H1 (cell line): ENCODE measurements at regions not wholly inside any gene's neighbourhood (a gene's known extent, or its start where the extent isn't known, plus 50 kb on each side); places are given as distances from the start of the nearest gene placed in this dataset.

Experiments
- CTCF ChIA-PET: fragments of 300-600 bp; sonication (Branson Sonifier 250); formaldehyde crosslinking; loops from one replicate; lab custom pipeline; 2021; ENCODE audit not compliant: partially characterized antibody; lab: Charles Lee
- POLR2A ChIA-PET: fragments of 300-600 bp; sonication (Branson Sonifier 250); formaldehyde crosslinking; loops from one replicate; lab custom pipeline; 2021; ENCODE audit warnings: inconsistent platforms; ENCODE audit not compliant: partially characterized antibody; lab: Charles Lee
- DNase-seq, 2 experiments: peaks; one replicate each; pipeline versions ENCODE4 v3.0.0 to v3.0.0-alpha.2; 2010 to 2022; ENCODE audit warnings: low spot score in 2 of 2, low read depth in 1 of 2, mixed read lengths in 1 of 2
- FAIRE-seq: peaks from 2 replicates; lab custom pipeline; 2011; peaks lifted over from hg19 to GRCh38; lab: Jason Lieb, UNC
- H2AFZ ChIP-seq: 2 replicates; pipeline ENCODE4 v1.8.1; 2012; ENCODE audit warnings: low read length, inconsistent platforms
- H2AK5ac ChIP-seq: 2 replicates; pipeline ENCODE4 v1.6.1; 2013; ENCODE audit warnings: low read depth, low read length
- H2BK120ac ChIP-seq: replicated peaks from 2 replicates; pipeline ENCODE3; 2013; ENCODE audit warnings: low read depth, low read length, inconsistent platforms
- H2BK12ac ChIP-seq: 2 replicates; pipeline ENCODE4 v1.6.1; 2013; ENCODE audit warnings: low read depth, low read length
- H2BK15ac ChIP-seq: 2 replicates; pipeline ENCODE4 v1.6.1; 2013; ENCODE audit warnings: low read length
- H2BK20ac ChIP-seq: 2 replicates; pipeline ENCODE4 v1.6.1; 2013; ENCODE audit warnings: low read length
- H2BK5ac ChIP-seq: 2 replicates; pipeline ENCODE4 v1.6.1; 2013; ENCODE audit warnings: low read depth, low read length
- H3K14ac ChIP-seq: 2 replicates; pipeline ENCODE4 v1.6.1; 2013; ENCODE audit warnings: inconsistent platforms; ENCODE audit not compliant: insufficient read length
- H3K18ac ChIP-seq: 2 replicates; pipeline ENCODE4 v1.6.1; 2013; ENCODE audit warnings: low read length; ENCODE audit errors: extremely low read depth
- H3K23ac ChIP-seq: 2 replicates; pipeline ENCODE4 v1.6.1; 2013; ENCODE audit warnings: inconsistent platforms; ENCODE audit not compliant: insufficient read length
- H3K23me2 ChIP-seq: 2 replicates; pipeline ENCODE4 v1.6.1; 2013; ENCODE audit warnings: low read depth, low read length
- H3K27ac ChIP-seq: 2 replicates; pipeline ENCODE4 v1.6.1; 2011; ENCODE audit warnings: low read depth, low read length, inconsistent platforms
- H3K27me3 ChIP-seq, 4 experiments: replicated peaks in 1 of 4; 1 replicate in 1 of 4; 2 replicates in 3 of 4; pipeline versions ENCODE4 v1.6.1 to v1.8.1; 2011 to 2013; ENCODE audit warnings: low read length in 3 of 4, mild to moderate bottlenecking in 3 of 4, inconsistent platforms in 2 of 4, mixed read lengths in 2 of 4, moderate library complexity in 1 of 4; ENCODE audit not compliant: control insufficient read depth in 3 of 4, insufficient read depth in 3 of 4; ENCODE audit errors: extremely low read depth in 1 of 4
- H3K36me3 ChIP-seq, 4 experiments: 2 replicates each; pipeline versions ENCODE4 v1.6.1 to v1.8.1; 2011 to 2013; ENCODE audit warnings: mild to moderate bottlenecking in 4 of 4, low read length in 3 of 4, moderate library complexity in 2 of 4, control low read depth in 1 of 4, inconsistent platforms in 1 of 4; ENCODE audit not compliant: insufficient read depth in 4 of 4, control insufficient read depth in 2 of 4
- H3K4ac ChIP-seq: replicated peaks from 2 replicates; pipeline ENCODE3; 2013; ENCODE audit warnings: low read length, low read depth, mixed read lengths, inconsistent platforms; ENCODE audit not compliant: insufficient read length
- H3K4me1 ChIP-seq, 4 experiments: replicated peaks in 1 of 4; 1 replicate in 1 of 4; 2 replicates in 3 of 4; pipeline versions ENCODE4 v1.6.1 to v1.8.1; 2011 to 2013; ENCODE audit warnings: low read length in 3 of 4, inconsistent platforms in 2 of 4, mixed read lengths in 1 of 4; ENCODE audit not compliant: insufficient read depth in 4 of 4, control insufficient read depth in 3 of 4
- H3K4me2 ChIP-seq, 2 experiments: 2 replicates each; pipeline versions ENCODE4 v1.6.1 to v1.8.1; 2011 to 2013; ENCODE audit warnings: low read depth in 2 of 2, low read length in 2 of 2, control low read depth in 1 of 2, inconsistent platforms in 1 of 2, mild to moderate bottlenecking in 1 of 2; ENCODE audit not compliant: insufficient read depth in 1 of 2
- H3K4me3 ChIP-seq, 4 experiments: fragments of 200-600, 300-600 bp in 1 of 4; sonication (generic), shearing (Covaris generic), sonication (Bioruptor Twin) in 1 of 4; 2 replicates each; pipeline versions ENCODE4 v1.5.1 to v1.8.1; 2011 to 2016; ENCODE audit warnings: low read length in 4 of 4, low read depth in 3 of 4, control low read depth in 2 of 4, inconsistent platforms in 2 of 4, mild to moderate bottlenecking in 2 of 4, mixed read lengths in 1 of 4, moderate library complexity in 1 of 4; ENCODE audit not compliant: insufficient read depth in 2 of 4; ENCODE audit errors: extremely low read depth in 1 of 4
- H3K56ac ChIP-seq: replicated peaks from 2 replicates; pipeline ENCODE3; 2013; ENCODE audit warnings: low read depth, mild to moderate bottlenecking, mixed read lengths, low read length, inconsistent platforms; ENCODE audit not compliant: insufficient read length
- H3K79me1 ChIP-seq: 2 replicates; pipeline ENCODE4 v1.6.1; 2013; ENCODE audit warnings: low read depth, low read length, control low read depth
- H3K79me2 ChIP-seq, 2 experiments: 2 replicates each; pipeline versions ENCODE4 v1.6.1 to v1.8.1; 2012 to 2013; ENCODE audit warnings: low read length in 2 of 2, mild to moderate bottlenecking in 2 of 2, inconsistent platforms in 1 of 2; ENCODE audit not compliant: insufficient read depth in 2 of 2, control insufficient read depth in 1 of 2
- H3K9ac ChIP-seq, 4 experiments: replicated peaks in 1 of 4; 1 replicate in 1 of 4; 2 replicates in 3 of 4; pipeline versions ENCODE4 v1.6.1 to v1.8.1; 2011 to 2013; ENCODE audit warnings: low read depth in 3 of 4, low read length in 3 of 4, control low read depth in 2 of 4, mild to moderate bottlenecking in 2 of 4, moderate library complexity in 2 of 4, inconsistent platforms in 1 of 4; ENCODE audit errors: extremely low read depth in 1 of 4
- H3K9me3 ChIP-seq, 2 experiments: 2 replicates each; pipeline versions ENCODE4 v1.6.1 to v1.8.1; 2012 to 2013; ENCODE audit warnings: mild to moderate bottlenecking in 2 of 2, moderate library complexity in 2 of 2, control low read depth in 1 of 2, inconsistent platforms in 1 of 2, low read depth in 1 of 2, low read length in 1 of 2, mixed read lengths in 1 of 2; ENCODE audit not compliant: insufficient read depth in 2 of 2
- H4K20me1 ChIP-seq, 2 experiments: replicated peaks in 1 of 2; 2 replicates each; pipeline versions ENCODE3 to v1.8.1; 2011 to 2013; ENCODE audit warnings: inconsistent platforms in 2 of 2, low read length in 2 of 2, mild to moderate bottlenecking in 1 of 2; ENCODE audit not compliant: insufficient read depth in 2 of 2, control insufficient read depth in 1 of 2
- H4K5ac ChIP-seq: 2 replicates; pipeline ENCODE4 v1.6.1; 2013; ENCODE audit warnings: low read length, low read depth, mixed read lengths, inconsistent platforms; ENCODE audit not compliant: insufficient read length
- H4K8ac ChIP-seq: 2 replicates; pipeline ENCODE4 v1.8.0; 2013; ENCODE audit warnings: mild to moderate bottlenecking, moderate library complexity, low read length, inconsistent platforms; ENCODE audit not compliant: insufficient read depth; ENCODE audit errors: extremely low read depth
- H4K91ac ChIP-seq: replicated peaks from 2 replicates; pipeline ENCODE3; 2013; ENCODE audit warnings: low read length, mixed read lengths, inconsistent platforms; ENCODE audit not compliant: insufficient read length
- FOSL1 ChIP-seq: IDR thresholded peaks from 2 replicates; pipeline ENCODE4 v1.6.1; 2011; ENCODE audit warnings: mild to moderate bottlenecking, low read depth, low read length, moderate library complexity; ENCODE audit not compliant: insufficient read depth
- HDAC6 ChIP-seq: IDR thresholded peaks from one replicate; pipeline ENCODE4 v1.7.1; 2012; ENCODE audit warnings: low read depth, mild to moderate bottlenecking, inconsistent platforms, low read length, moderate library complexity
- MAX ChIP-seq: IDR thresholded peaks from 2 replicates; pipeline ENCODE4 v1.6.1; 2012; ENCODE audit warnings: inconsistent platforms
- NRF1 ChIP-seq: IDR thresholded peaks from 2 replicates; pipeline ENCODE4 v1.6.1; 2011; ENCODE audit warnings: mild to moderate bottlenecking, low read depth, low read length, improper control_type of control experiment
- PHF8 ChIP-seq: fragments of 200-600 bp; sonication (generic); conservative IDR thresholded peaks from 2 replicates; pipeline ENCODE4 v1.7.1; 2012; ENCODE audit warnings: low read depth, mild to moderate bottlenecking, inconsistent platforms, low read length, moderate library complexity
- POLR2AphosphoS5 ChIP-seq: IDR thresholded peaks from 2 replicates; pipeline ENCODE4 v1.6.1; 2011; ENCODE audit warnings: low read depth, low read length
- RXRA ChIP-seq: IDR thresholded peaks from 2 replicates; pipeline ENCODE4 v1.6.1; 2011; ENCODE audit warnings: low read depth, mild to moderate bottlenecking, low read length, moderate library complexity; ENCODE audit not compliant: insufficient read depth
- SUZ12 ChIP-seq: fragments of 200-600 bp; sonication (generic); IDR thresholded peaks from 2 replicates; pipeline ENCODE4 v1.6.1; 2012; ENCODE audit warnings: mild to moderate bottlenecking, inconsistent platforms, low read length, moderate library complexity, mixed read lengths
- WGBS, 2 experiments: shearing (Covaris generic) in 1 of 2; methylation state at CpG; one replicate each; pipeline versions ENCODE4 v1.1.6 to v1.1.7; 2013 to 2015; ENCODE audit warnings: low lambda C conversion rate in 2 of 2, mixed read lengths in 2 of 2, inconsistent platforms in 1 of 2, low coverage in 1 of 2, missing lambda C conversion rate in 1 of 2; ENCODE audit not compliant: insufficient replicate concordance in 2 of 2, insufficient coverage in 1 of 2, insufficient read length in 1 of 2; ENCODE audit errors: extremely low coverage in 1 of 2, missing lambda C conversion rate in 1 of 2; 5-methylcytosine and 5-hydroxymethylcytosine counted together

- Histone ChIP-seq H3K23ac (no peak overlapping the region), H3K4me3 (no peak overlapping the region), H3K14ac (no peak overlapping the region), H3K27me3 (no peaks in the 10 kb centered on the region), H2AK5ac (no peak overlapping the region), H3K23me2 (0 out of 2 replicates have a peak, but pooled peaks cover 2% of the 10 kb centered on the region), H3K36me3 (no peaks in the 10 kb centered on the region), H4K5ac (no peak overlapping the region), H2BK120ac (no peak overlapping the region), H4K91ac (no peak overlapping the region), H3K79me1 (no peaks in the 10 kb centered on the region), H3K27ac (no peak overlapping the region), H3K4ac (no peak overlapping the region), H4K20me1 (no peaks in the 10 kb centered on the region), H2AFZ (no peak overlapping the region), H3K4me1 (peaks cover 0 to 4% (median under 1%) of the 10 kb centered on the region in 4 experiments; a peak in 1 of 7 replicates), H3K79me2 (no peaks in the 10 kb centered on the region), H3K18ac (no peak overlapping the region), H3K4me2 (no peak overlapping the region), H3K56ac (no peak overlapping the region), H3K9ac (no peak overlapping the region), H2BK5ac (no peak overlapping the region), H2BK12ac (no peak overlapping the region), H4K8ac (no peak overlapping the region), H2BK15ac (no peak overlapping the region), H3K9me3 (no peaks in the 10 kb centered on the region), H2BK20ac (no peak overlapping the region)
- CTCF ChIA-PET: interaction anchor here (0.8 to 7.3 kb wide), 6 partner anchors 11 to 702 kb away, joined by 3 to 95 read pairs (median 3); no protein-coding TSS in a partner anchor
- FAIRE-seq: no peak
- POLR2A ChIA-PET: no interaction called here
- no peak for DNase-seq
- TF ChIP-seq PHF8: no peak
- TF ChIP-seq NRF1: no peak
- TF ChIP-seq SUZ12: no peak
- no peak for TF ChIP-seq RXRA
- TF ChIP-seq POLR2AphosphoS5: no peak
- TF ChIP-seq FOSL1: no peak
- no peak for TF ChIP-seq MAX
- TF ChIP-seq HDAC6: no peak
- 81% methylated on average over 3 of the region's 3 CpGs; no CpG with 5 or more reads in 1 of the 2 experiments for WGBS, 2 experiments
These were observed 84.4 kb upstream of the CCL1 start for GRCh38 chr17:34447406-34447805.
